ENCODE measurements at regions not wholly inside any gene's neighbourhood (a gene's known extent, or its start where the extent isn't known, plus 50 kb on each side); places are given as distances from the start of the nearest gene placed in this dataset.
"Not testable (repeated sequence)": the region's sequence is repeated elsewhere in the genome, so short reads cannot be mapped to it uniquely, and the experiment has no call there.

- ATAC-seq (no peak), DNase-seq (no peak)
- H3K4me3 ChIP-seq = no peak overlapping the region
- H3K9me3 ChIP-seq = no peaks in the 10 kb centered on the region
- H3K4me1 ChIP-seq (ENCODE audit: low read depth) = no peaks in the 10 kb centered on the region
- intact Hi-C loops (cut with DNase I, micrococcal nuclease) = no loop called here
- TF ChIP-seq CTCF (IDR thresholded peaks at IDR 0.05) = no peak
- H3K36me3 ChIP-seq (ENCODE audit: low read depth) = no peaks in the 10 kb centered on the region
These were observed 59.7 kb upstream of the CACHD1 start for GRCh38 chr1:64410217-64410616.

GRCh38 chr1:64414855-64415546 is 54.9 kb upstream of the CACHD1 start:
- DNase-seq; intact Hi-C loops (cut with DNase I, micrococcal nuclease); ATAC-seq; H3K4me3 ChIP-seq; H3K36me3 ChIP-seq (ENCODE audit: low read depth); H3K4me1 ChIP-seq (ENCODE audit: low read depth); H3K9me3 ChIP-seq: not testable (repeated sequence)

- ATAC-seq (no peak), DNase-seq (no peak)
- intact Hi-C loops (cut with DNase I, micrococcal nuclease) = no loop called here
- H3K4me3 ChIP-seq = no peak overlapping the region
- TF ChIP-seq CTCF (IDR thresholded peaks at IDR 0.05) = no peak
- no peaks in the 10 kb centered on the region for H3K9me3 ChIP-seq
- no peaks in the 10 kb centered on the region for H3K36me3 ChIP-seq (ENCODE audit: low read depth)
- no peaks in the 10 kb centered on the region for H3K4me1 ChIP-seq (ENCODE audit: low read depth)
These were observed 52.1 kb upstream of the CACHD1 start for GRCh38 chr1:64417803-64418202.
